HepG2 (cell line): ENCODE measurements at regions not wholly inside any gene's neighbourhood (a gene's known extent, or its start where the extent isn't known, plus 50 kb on each side); places are given as distances from the start of the nearest gene placed in this dataset.

Experiments
- ATAC-seq: fragments of 200-7000 bp; cut with Tn5 transposase; 3 replicates; pipeline ENCODE4 v1.9.1; 2020; ENCODE audit warnings: mild to moderate bottlenecking, moderate library complexity
- BruUV-seq: library from RNA; stranded (reverse); fragments of 400-500 nt; replicated peaks from 2 replicates; lab custom pipeline; 2021; lab: Mats Ljungman, UMichigan
- CTCF ChIA-PET: fragments of 300-600 bp; formaldehyde crosslinking; extraction: SDS; loops from one replicate; lab custom pipeline; 2021; ENCODE audit warnings: low total read pairs, inconsistent platforms, low intra/inter-chr PET ratio; lab: Yijun Ruan, JAX
- POLR2A ChIA-PET: fragments of 350-600 bp; sonication (Branson Sonifier 250); formaldehyde crosslinking; loops from one replicate; lab custom pipeline; 2020; ENCODE audit warnings: antibody characterized with exemption, inconsistent platforms; lab: Yijun Ruan, JAX
- DNase-seq: peaks from one replicate; pipeline ENCODE4 v3.0.0-alpha.2; 2015; ENCODE audit warnings: low spot score
- FAIRE-seq: peaks from 3 replicates; lab custom pipeline; 2011; peaks lifted over from hg19 to GRCh38; lab: Jason Lieb, UNC
- H2AFZ ChIP-seq: one replicate; pipeline ENCODE4 v1.6.1; 2011; ENCODE audit warnings: low read length, inconsistent platforms
- H3K27ac ChIP-seq: fragments of 300-600 bp; 3 replicates; pipeline ENCODE4 v1.8.0; 2011; ENCODE audit warnings: mixed run types, mild to moderate bottlenecking, mixed read lengths, low read length, inconsistent platforms; ENCODE audit not compliant: insufficient read depth; ENCODE audit errors: extremely low read length
- H3K27me3 ChIP-seq, 2 experiments: fragments of 200-600 bp in 1 of 2; 2 replicates in 1 of 2; 3 replicates in 1 of 2; pipeline versions ENCODE4 v1.6.0 to v1.8.0; 2011; ENCODE audit warnings: low read length in 2 of 2, mild to moderate bottlenecking in 2 of 2, moderate library complexity in 2 of 2, inconsistent platforms in 1 of 2; ENCODE audit not compliant: insufficient read depth in 2 of 2, control insufficient read depth in 1 of 2
- H3K36me3 ChIP-seq, 2 experiments: fragments of 200-600 bp in 1 of 2; replicated peaks in 1 of 2; 2 replicates in 1 of 2; 3 replicates in 1 of 2; pipeline versions ENCODE4 v1.5.1 to v1.8.0; 2011; ENCODE audit warnings: low read length in 2 of 2, inconsistent platforms in 1 of 2; ENCODE audit not compliant: insufficient read depth in 2 of 2, control insufficient read depth in 1 of 2
- H3K4me1 ChIP-seq: 2 replicates; pipeline ENCODE4 v1.5.1; 2012; ENCODE audit warnings: low read length, inconsistent platforms; ENCODE audit not compliant: insufficient read depth
- H3K4me2 ChIP-seq: 2 replicates; pipeline ENCODE4 v1.6.0; 2011; ENCODE audit warnings: low read depth, low read length, inconsistent platforms
- H3K4me3 ChIP-seq, 3 experiments: fragments of 200-600 bp in 1 of 3; sonication (generic), shearing (Covaris generic) in 1 of 3; replicated peaks in 1 of 3; 2 replicates each; pipeline ENCODE4 v1.5.1; 2011 to 2016; ENCODE audit warnings: low read length in 3 of 3, inconsistent platforms in 2 of 3, low read depth in 2 of 3, mild to moderate bottlenecking in 2 of 3, control low read depth in 1 of 3, mixed read lengths in 1 of 3; ENCODE audit not compliant: insufficient read depth in 1 of 3
- H3K79me2 ChIP-seq: one replicate; pipeline ENCODE4 v1.6.1; 2011; ENCODE audit warnings: low read length, inconsistent platforms; ENCODE audit not compliant: insufficient read depth
- H3K9ac ChIP-seq: 2 replicates; pipeline ENCODE4 v1.6.0; 2011; ENCODE audit warnings: mild to moderate bottlenecking, low read depth, low read length, inconsistent platforms; ENCODE audit not compliant: insufficient read depth
- H3K9me3 ChIP-seq: 2 replicates; pipeline ENCODE4 v1.5.1; 2012; ENCODE audit warnings: mild to moderate bottlenecking, low read length
- H4K20me1 ChIP-seq: 2 replicates; pipeline ENCODE4 v1.6.0; 2011; ENCODE audit warnings: inconsistent platforms, mild to moderate bottlenecking, low read length, moderate library complexity; ENCODE audit not compliant: insufficient read depth
- CENPT ChIP-seq: sonication (generic); formaldehyde crosslinking; IDR thresholded peaks from 2 replicates; pipeline ENCODE4 v1.8.0; 2022; ENCODE audit warnings: low read depth, mild to moderate bottlenecking, moderate library complexity, missing genetic modification reagents
- KMT2B ChIP-seq: IDR thresholded peaks from 2 replicates; pipeline ENCODE4 v1.6.1; 2016; ENCODE audit warnings: missing genetic modification reagents, missing compliant biosample characterization
- SIX1 ChIP-seq: sonication (generic); formaldehyde crosslinking; IDR thresholded peaks from 2 replicates; pipeline ENCODE4 v1.4.0; 2020; ENCODE audit warnings: missing genetic modification reagents, borderline replicate concordance
- TCF7L2 ChIP-seq: IDR thresholded peaks from 2 replicates; pipeline ENCODE4 v1.6.1; 2011; ENCODE audit warnings: mild to moderate bottlenecking, low read depth, low read length, moderate library complexity
- ZFY ChIP-seq: sonication (generic); formaldehyde crosslinking; IDR thresholded peaks from 2 replicates; pipeline ENCODE4 v1.4.0; 2020; ENCODE audit warnings: missing genetic modification reagents
- ZNF776 ChIP-seq: sonication (generic); formaldehyde crosslinking; IDR thresholded peaks from 2 replicates; pipeline ENCODE4 v1.4.0; 2020; ENCODE audit warnings: mild to moderate bottlenecking, missing genetic modification reagents
- WGBS: methylation state at CpG from one replicate; pipeline ENCODE4 v1.1.6; 2017; ENCODE audit warnings: low lambda C conversion rate; 5-methylcytosine and 5-hydroxymethylcytosine counted together
- in situ Hi-C: cut with HindIII; loops from 2 replicates; pipeline ENCODE4 v1.10.0; 2017; ENCODE audit warnings: low pct_unique_long_range_greater_than_20kb; ENCODE audit not compliant: extremely low pct_ligation_motif_present
- intact Hi-C: fragments of 100-400 bp; cut with micrococcal nuclease; formaldehyde crosslinking; loops from one replicate; pipeline ENCODE4 v1.10.0; 2022; ENCODE audit not compliant: unreplicated experiment
- TF ChIP-seq, protein P1 (sequence below): sonication (generic); formaldehyde crosslinking; IDR thresholded peaks from 2 replicates; pipeline ENCODE4 v1.8.0; 2022; ENCODE audit warnings: mild to moderate bottlenecking, missing genetic modification reagents, moderate library complexity
- TF ChIP-seq, protein P2 (sequence below): sonication (generic); formaldehyde crosslinking; IDR thresholded peaks from 2 replicates; pipeline ENCODE4 v1.4.0; 2020; ENCODE audit warnings: missing genetic modification reagents, borderline replicate concordance
- TF ChIP-seq, protein P3 (sequence below): sonication (generic); formaldehyde crosslinking; IDR thresholded peaks from 2 replicates; pipeline ENCODE4 v1.4.0; 2020; ENCODE audit warnings: missing genetic modification reagents

DNA sequence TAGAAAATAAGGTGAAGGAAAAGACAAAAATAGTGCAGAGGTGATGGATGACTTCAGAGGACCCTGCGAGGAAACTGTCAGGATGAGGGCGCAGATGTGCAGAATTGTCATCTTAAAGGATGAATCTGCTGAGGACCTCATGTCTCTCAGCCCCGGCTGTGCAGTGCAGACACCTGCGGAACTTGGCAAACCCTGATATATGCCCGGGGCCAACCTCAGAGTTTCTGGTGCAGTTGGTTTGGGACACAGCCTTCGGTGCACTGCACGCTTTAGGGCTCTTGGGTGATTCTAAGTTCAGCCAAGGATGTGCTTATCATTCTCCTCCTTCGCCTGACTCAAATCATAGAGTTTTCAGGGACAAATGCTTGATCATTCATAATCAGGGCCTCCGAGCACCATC, 310.1 kb downstream of the TCERG1L start (continued):
- no peak for TF ChIP-seq TCF7L2
- TF ChIP-seq, protein P1, sequence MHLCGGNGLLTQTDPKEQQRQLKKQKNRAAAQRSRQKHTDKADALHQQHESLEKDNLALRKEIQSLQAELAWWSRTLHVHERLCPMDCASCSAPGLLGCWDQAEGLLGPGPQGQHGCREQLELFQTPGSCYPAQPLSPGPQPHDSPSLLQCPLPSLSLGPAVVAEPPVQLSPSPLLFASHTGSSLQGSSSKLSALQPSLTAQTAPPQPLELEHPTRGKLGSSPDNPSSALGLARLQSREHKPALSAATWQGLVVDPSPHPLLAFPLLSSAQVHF (CRISPR knock-in tag), result no peak
- TF ChIP-seq ZFY (CRISPR knock-in tag), result no peak
- TF ChIP-seq ZNF776, result no peak

DNA sequence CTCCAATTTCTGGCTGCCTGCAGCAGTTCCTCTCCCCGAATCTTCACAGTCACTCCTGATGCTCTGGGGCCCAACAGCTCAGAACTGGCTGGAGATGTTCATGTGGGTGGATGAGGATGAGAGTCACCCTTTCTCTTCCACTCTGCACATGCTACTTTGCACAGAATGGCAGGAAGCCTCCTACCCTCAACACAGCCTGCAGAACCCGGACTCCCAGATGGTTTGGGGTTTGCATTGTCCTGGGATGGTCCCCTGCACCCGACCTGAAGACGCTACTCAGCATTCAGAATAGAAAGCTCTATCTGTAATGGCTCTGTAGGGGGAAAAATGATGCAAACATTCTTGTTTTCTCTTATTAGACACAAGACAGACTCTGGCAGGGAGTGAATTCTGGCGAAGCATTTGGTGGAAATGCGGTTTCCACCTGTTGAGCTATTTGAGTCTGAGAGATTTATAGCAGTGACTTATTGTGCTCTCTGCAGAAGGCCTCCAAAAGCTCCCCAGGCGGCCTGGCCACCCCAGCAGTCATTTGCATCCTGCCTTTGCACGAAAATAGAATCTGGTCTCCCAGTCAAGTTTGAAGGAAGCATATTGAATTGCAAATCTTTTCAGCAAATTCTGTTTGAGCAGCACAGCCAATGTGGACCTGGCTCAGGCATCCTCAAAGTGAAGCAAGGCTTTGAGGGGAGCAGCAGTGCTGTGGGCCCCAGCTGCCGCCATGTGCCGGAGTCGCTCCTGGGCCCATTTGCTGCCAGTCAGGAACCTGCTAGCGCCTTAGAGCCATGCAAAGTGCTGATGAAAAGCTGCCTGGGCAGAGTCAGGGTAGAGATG, 309.3 kb downstream of the TCERG1L start:
- no peak for DNase-seq
- H3K4me3 ChIP-seq, result no peak overlapping the region
- no peaks in the 10 kb centered on the region for H3K79me2 ChIP-seq
- in situ Hi-C loops, result no loop called here
- no peak for ATAC-seq
- no TSS peak for BruUV-seq
- no peaks in the 10 kb centered on the region for H3K4me1 ChIP-seq
- FAIRE-seq, result no peak
- no peak overlapping the region for H3K27ac ChIP-seq
- TF ChIP-seq CENPT (CRISPR knock-in tag) (no peak), SIX1 (CRISPR knock-in tag) (no peak), KMT2B (CRISPR knock-in tag) (no peak)
- TF ChIP-seq, protein P2, sequence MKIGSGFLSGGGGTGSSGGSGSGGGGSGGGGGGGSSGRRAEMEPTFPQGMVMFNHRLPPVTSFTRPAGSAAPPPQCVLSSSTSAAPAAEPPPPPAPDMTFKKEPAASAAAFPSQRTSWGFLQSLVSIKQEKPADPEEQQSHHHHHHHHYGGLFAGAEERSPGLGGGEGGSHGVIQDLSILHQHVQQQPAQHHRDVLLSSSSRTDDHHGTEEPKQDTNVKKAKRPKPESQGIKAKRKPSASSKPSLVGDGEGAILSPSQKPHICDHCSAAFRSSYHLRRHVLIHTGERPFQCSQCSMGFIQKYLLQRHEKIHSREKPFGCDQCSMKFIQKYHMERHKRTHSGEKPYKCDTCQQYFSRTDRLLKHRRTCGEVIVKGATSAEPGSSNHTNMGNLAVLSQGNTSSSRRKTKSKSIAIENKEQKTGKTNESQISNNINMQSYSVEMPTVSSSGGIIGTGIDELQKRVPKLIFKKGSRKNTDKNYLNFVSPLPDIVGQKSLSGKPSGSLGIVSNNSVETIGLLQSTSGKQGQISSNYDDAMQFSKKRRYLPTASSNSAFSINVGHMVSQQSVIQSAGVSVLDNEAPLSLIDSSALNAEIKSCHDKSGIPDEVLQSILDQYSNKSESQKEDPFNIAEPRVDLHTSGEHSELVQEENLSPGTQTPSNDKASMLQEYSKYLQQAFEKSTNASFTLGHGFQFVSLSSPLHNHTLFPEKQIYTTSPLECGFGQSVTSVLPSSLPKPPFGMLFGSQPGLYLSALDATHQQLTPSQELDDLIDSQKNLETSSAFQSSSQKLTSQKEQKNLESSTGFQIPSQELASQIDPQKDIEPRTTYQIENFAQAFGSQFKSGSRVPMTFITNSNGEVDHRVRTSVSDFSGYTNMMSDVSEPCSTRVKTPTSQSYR (CRISPR knock-in tag), result no peak
- TF ChIP-seq, protein P3, sequence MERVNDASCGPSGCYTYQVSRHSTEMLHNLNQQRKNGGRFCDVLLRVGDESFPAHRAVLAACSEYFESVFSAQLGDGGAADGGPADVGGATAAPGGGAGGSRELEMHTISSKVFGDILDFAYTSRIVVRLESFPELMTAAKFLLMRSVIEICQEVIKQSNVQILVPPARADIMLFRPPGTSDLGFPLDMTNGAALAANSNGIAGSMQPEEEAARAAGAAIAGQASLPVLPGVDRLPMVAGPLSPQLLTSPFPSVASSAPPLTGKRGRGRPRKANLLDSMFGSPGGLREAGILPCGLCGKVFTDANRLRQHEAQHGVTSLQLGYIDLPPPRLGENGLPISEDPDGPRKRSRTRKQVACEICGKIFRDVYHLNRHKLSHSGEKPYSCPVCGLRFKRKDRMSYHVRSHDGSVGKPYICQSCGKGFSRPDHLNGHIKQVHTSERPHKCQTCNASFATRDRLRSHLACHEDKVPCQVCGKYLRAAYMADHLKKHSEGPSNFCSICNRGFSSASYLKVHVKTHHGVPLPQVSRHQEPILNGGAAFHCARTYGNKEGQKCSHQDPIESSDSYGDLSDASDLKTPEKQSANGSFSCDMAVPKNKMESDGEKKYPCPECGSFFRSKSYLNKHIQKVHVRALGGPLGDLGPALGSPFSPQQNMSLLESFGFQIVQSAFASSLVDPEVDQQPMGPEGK (CRISPR knock-in tag), result no peak
- no peak overlapping the region for H2AFZ ChIP-seq
- no peak overlapping the region for H3K4me2 ChIP-seq
- peaks cover 4% of the 10 kb centered on the region; the same call in 1 of the 2 replicates for H3K9me3 ChIP-seq
- peaks cover 1 to 17% of the 10 kb centered on the region in 2 experiments; a peak in 2 of 5 replicates for H3K27me3 ChIP-seq
- 0% methylated on average over 5 of the region's 12 CpGs for WGBS
- ChIA-PET POLR2A (no interaction called here), CTCF (no interaction called here)
- no peak overlapping the region for H3K9ac ChIP-seq
- intact Hi-C loops, result no loop called here
- H3K36me3 ChIP-seq, result no peaks in the 10 kb centered on the region
- H4K20me1 ChIP-seq, result 0 out of 2 replicates have a peak, but pooled peaks cover 2% of the 10 kb centered on the region
